Parathyroid adenoma (tissue), 2 donors: ENCODE measurements at regions not wholly inside any gene's neighbourhood (a gene's known extent, or its start where the extent isn't known, plus 50 kb on each side); places are given as distances from the start of the nearest gene placed in this dataset.
A peak's percentile ranks its signal among the peaks of the same experiment; 100 is the strongest.

Experiments used
- H2AFZ ChIP-seq: fragments of 300-600 bp; sonication (generic); one replicate; pipeline ENCODE4 v1.7.0; 2017; ENCODE audit warnings: antibody characterized with exemption, mild to moderate bottlenecking
- H3K27ac ChIP-seq: fragments of 300-600 bp; sonication (generic); one replicate; pipeline ENCODE4 v1.7.0; 2017
- H3K27me3 ChIP-seq: fragments of 300-600 bp; sonication (generic); one replicate; pipeline ENCODE4 v1.7.0; 2017; ENCODE audit warnings: low read length; ENCODE audit not compliant: control insufficient read depth, insufficient read depth
- H3K36me3 ChIP-seq: fragments of 300-600 bp; sonication (generic); one replicate; pipeline ENCODE4 v1.7.0; 2017; ENCODE audit warnings: low read length; ENCODE audit not compliant: control insufficient read depth, insufficient read depth
- H3K4me1 ChIP-seq: fragments of 300-600 bp; sonication (generic); one replicate; pipeline ENCODE4 v1.7.0; 2017; ENCODE audit warnings: control low read depth
- H3K4me2 ChIP-seq: fragments of 300-600 bp; sonication (generic); one replicate; pipeline ENCODE4 v1.7.0; 2017; ENCODE audit warnings: low read length
- H3K4me3 ChIP-seq: fragments of 300-600 bp; sonication (generic); one replicate; pipeline ENCODE4 v1.7.0; 2017; ENCODE audit warnings: low read depth, low read length
- H3K79me2 ChIP-seq: fragments of 300-600 bp; sonication (generic); one replicate; pipeline ENCODE4 v1.7.0; 2017; ENCODE audit warnings: control low read depth
- H3K9ac ChIP-seq: fragments of 300-600 bp; sonication (generic); one replicate; pipeline ENCODE4 v1.7.0; 2017; ENCODE audit warnings: mild to moderate bottlenecking
- H3K9me3 ChIP-seq: fragments of 300-600 bp; sonication (generic); one replicate; pipeline ENCODE4 v1.7.0; 2017; ENCODE audit warnings: low read length; ENCODE audit not compliant: control insufficient read depth
- CTCF ChIP-seq: fragments of 300-600 bp; sonication (generic); IDR thresholded peaks from one replicate; pipeline ENCODE4 v1.7.0; 2017; ENCODE audit warnings: antibody characterized with exemption, mild to moderate bottlenecking
- donor health status: primary hyperparathyroidism.

GRCh38 chr2:9095226-9095625 is 91.7 kb upstream of the MBOAT2 start:
- peak overlapping the region; percentile 80 for H2AFZ ChIP-seq
- H3K4me3 ChIP-seq: no peak overlapping the region
- H3K79me2 ChIP-seq: no peaks in the 10 kb centered on the region
- H3K9me3 ChIP-seq: no peaks in the 10 kb centered on the region
- H3K27ac ChIP-seq: no peak overlapping the region
- no peaks in the 10 kb centered on the region for H3K27me3 ChIP-seq
- H3K4me2 ChIP-seq: no peak overlapping the region
- H3K9ac ChIP-seq: no peak overlapping the region
- peaks cover 17% of the 10 kb centered on the region for H3K4me1 ChIP-seq
- no peaks in the 10 kb centered on the region for H3K36me3 ChIP-seq
- TF ChIP-seq CTCF: no peak

DNA sequence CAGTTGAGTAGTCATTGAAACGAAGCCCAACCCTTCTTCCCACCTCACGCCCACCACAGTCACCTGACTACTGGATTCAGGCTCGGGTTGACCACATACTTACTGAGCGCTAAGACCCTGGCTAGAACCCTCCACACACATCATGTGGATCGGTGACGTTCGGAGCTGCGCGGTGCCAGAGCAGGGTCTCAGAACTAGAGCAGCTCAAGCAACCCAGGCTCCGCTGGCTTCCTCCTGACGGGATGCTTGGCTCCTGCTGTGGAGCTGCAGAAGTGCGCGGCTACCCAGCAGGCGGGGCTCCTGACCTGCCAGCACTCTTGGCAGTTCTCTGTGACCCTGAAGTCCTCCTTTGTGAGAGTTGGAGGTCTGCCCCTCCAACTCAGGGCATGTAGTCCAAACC is 90.6 kb upstream of the MBOAT2 start:
- Histone ChIP-seq H3K36me3 (no peaks in the 10 kb centered on the region), H2AFZ (no peak overlapping the region), H3K4me2 (no peak overlapping the region), H3K9me3 (no peaks in the 10 kb centered on the region), H3K79me2 (no peaks in the 10 kb centered on the region), H3K4me3 (no peak overlapping the region), H3K27ac (no peak overlapping the region), H3K27me3 (no peaks in the 10 kb centered on the region), H3K4me1 (peaks cover 12% of the 10 kb centered on the region), H3K9ac (no peak overlapping the region)
- no peak for TF ChIP-seq CTCF

- Histone ChIP-seq H2AFZ (no peak overlapping the region), H3K27me3 (no peaks in the 10 kb centered on the region), H3K36me3 (no peaks in the 10 kb centered on the region), H3K27ac (no peak overlapping the region), H3K9me3 (no peaks in the 10 kb centered on the region), H3K4me3 (no peak overlapping the region), H3K4me1 (peaks cover 7% of the 10 kb centered on the region), H3K79me2 (no peaks in the 10 kb centered on the region), H3K4me2 (no peak overlapping the region), H3K9ac (no peak overlapping the region)
- TF ChIP-seq CTCF: no peak
These were observed 89.8 kb upstream of the MBOAT2 start for GRCh38 chr2:9093324-9093723.

- TF ChIP-seq CTCF: no peak
- H3K79me2 ChIP-seq: no peaks in the 10 kb centered on the region
- H3K9ac ChIP-seq: no peak overlapping the region
- no peak overlapping the region for H2AFZ ChIP-seq
- no peak overlapping the region for H3K27ac ChIP-seq
- no peaks in the 10 kb centered on the region for H3K9me3 ChIP-seq
- no peak overlapping the region for H3K4me2 ChIP-seq
- peaks cover 7% of the 10 kb centered on the region for H3K4me1 ChIP-seq
- no peaks in the 10 kb centered on the region for H3K27me3 ChIP-seq
- H3K36me3 ChIP-seq: no peaks in the 10 kb centered on the region
- no peak overlapping the region for H3K4me3 ChIP-seq
These were observed 89.1 kb upstream of the MBOAT2 start for GRCh38 chr2:9092383-9093282.

DNA sequence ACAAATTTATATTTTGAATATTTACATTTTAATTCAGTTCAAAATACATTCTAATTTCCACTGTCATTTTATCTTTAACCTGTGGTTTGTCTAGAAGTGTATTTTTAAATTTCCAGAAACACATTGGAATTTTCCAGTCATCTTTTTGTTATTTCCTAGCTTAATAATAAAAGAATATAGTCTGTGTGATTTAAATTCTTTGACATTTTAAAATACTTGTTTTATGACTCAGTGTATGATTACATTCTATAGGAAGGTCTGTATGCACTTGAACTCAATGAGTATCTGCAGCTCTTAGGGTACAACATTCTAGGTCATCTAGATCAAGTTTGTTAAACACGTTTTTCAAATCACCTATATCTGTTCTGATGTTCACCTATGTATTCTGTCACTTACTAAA is 88.3 kb upstream of the MBOAT2 start:
- Histone ChIP-seq H3K79me2 (no peaks in the 10 kb centered on the region), H3K27me3 (no peaks in the 10 kb centered on the region), H3K27ac (no peak overlapping the region), H3K9ac (no peak overlapping the region), H2AFZ (no peak overlapping the region), H3K4me1 (peaks cover 13% of the 10 kb centered on the region), H3K36me3 (no peaks in the 10 kb centered on the region), H3K4me2 (no peak overlapping the region), H3K9me3 (no peaks in the 10 kb centered on the region), H3K4me3 (no peak overlapping the region)
- TF ChIP-seq CTCF: no peak
